ENCODE measurements at regions not wholly inside any gene's neighbourhood (a gene's known extent, or its start where the extent isn't known, plus 50 kb on each side); places are given as distances from the start of the nearest gene placed in this dataset.

- no peak for TF ChIP-seq SIN3A (IDR thresholded peaks at IDR 0.05; ENCODE audit: borderline replicate concordance, insufficient read depth, low read length)
- no peak for TF ChIP-seq REST (IDR thresholded peaks at IDR 0.05; ENCODE audit: insufficient read depth in 1 of 2, low read depth in 2 of 2, low read length in 2 of 2)
Measured at GRCh38 chr6:20008131-20008530, 171.0 kb downstream of the ID4 start.

Measured in PFSK-1 (cell line).